Erythroblast (primary cell): ENCODE measurements at regions not wholly inside any gene's neighbourhood (a gene's known extent, or its start where the extent isn't known, plus 50 kb on each side); places are given as distances from the start of the nearest gene placed in this dataset.
"Not testable (repeated sequence)": the region's sequence is repeated elsewhere in the genome, so short reads cannot be mapped to it uniquely, and the experiment has no call there.

Source experiments
- DNase-seq, 2 experiments: peaks; one replicate each; lab custom pipeline; 2025; lab: John Stamatoyannopoulos, UW
- GATA1 ChIP-seq: IDR thresholded peaks from 2 replicates; pipeline ENCODE4 v1.6.1; 2011; ENCODE audit warnings: low read depth, mild to moderate bottlenecking, control low read depth, low read length, moderate library complexity
- POLR2A ChIP-seq: IDR thresholded peaks from 2 replicates; pipeline ENCODE4 v1.6.1; 2011; ENCODE audit warnings: mild to moderate bottlenecking, low read length

GRCh38 chrX:79564362-79564761 is 197.2 kb upstream of the ITM2A start:
- TF ChIP-seq POLR2A (no peak), GATA1 (no peak)
- DNase-seq = no peak

DNA sequence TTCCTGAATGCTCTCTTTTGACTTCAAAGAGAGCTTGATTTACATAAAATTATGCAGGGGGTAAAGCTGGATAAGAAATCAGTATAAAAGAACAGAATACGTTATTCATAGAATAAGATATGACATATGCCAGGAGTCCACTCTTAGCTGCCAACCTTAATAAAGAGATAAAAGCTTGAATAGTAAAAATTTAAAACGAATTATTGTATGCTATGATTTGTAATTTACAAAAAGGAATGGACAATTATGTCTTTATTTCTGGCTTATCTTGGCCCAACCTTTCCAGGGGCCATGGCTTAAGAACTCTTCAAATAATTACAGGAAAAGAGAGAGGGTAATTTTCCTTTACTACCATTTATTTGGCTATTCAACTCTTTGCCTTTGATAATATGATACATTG is 192.2 kb upstream of the ITM2A start:
- no peak for TF ChIP-seq GATA1
- TF ChIP-seq POLR2A = no peak
- DNase-seq = no peak

- no peak for DNase-seq
- no peak for TF ChIP-seq POLR2A
- no peak for TF ChIP-seq GATA1
Observed at GRCh38 chrX:79557212-79557611, 190.1 kb upstream of the ITM2A start.

DNA sequence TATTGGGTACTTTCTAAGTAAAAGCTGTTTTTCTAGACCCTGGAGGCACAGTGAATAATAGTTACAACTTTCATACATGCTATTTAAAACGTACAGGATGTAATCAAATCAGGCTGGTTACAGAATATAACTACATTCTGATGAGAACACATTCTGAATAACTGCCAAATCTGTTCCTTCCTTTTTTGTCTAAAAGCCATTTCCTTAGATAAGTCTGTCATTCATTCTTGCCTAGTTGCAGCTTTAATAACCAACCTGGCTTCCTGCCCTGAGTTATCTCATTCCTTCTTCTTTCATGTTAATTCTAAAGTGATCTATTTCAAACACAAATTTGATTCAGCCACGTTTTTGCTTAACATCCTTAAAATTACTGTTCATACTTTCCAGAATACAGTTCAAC is 189.7 kb upstream of the ITM2A start:
- no peak for TF ChIP-seq POLR2A
- DNase-seq = no peak

DNA sequence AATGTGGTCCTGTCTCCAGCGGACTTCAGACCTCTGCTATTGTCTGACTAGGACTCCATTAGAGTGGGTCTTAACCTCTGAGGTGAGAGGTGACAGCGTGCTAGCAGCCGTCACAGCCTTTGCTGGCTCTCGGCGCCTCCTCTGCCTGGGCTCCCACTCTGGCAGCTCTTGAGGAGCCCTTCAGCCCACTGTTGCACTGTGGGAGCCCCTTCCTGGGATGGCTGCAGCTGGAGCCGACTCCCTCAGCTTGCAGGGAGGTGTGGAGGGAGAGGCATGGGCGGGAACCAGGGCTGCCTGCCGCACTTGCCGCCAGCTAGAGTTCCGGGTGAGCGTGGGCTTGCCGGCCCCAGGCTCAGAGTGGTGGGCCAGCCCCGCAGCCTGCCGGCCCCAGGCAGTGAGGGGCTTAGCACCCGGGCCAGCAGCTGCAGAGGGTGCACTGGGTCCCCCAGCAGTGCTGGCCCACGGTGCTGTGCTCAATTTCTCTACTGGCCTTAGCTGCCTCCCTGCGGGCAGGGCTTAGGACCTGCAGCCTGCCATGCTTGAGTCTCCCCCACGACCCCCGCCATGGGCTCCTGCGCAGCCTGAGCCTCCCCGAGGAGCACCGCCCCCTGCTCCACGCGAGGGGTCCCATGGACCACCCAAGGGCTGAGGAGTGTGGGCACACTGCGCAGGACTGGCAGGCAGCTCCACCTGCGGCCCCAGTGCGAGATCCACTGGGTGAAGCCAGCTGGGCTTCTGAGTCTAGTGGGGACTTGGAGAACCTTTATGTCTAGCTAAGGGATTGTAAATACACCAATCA is 163.4 kb upstream of the ITM2A start:
- TF ChIP-seq GATA1 (no peak), POLR2A (no peak)
- no peak for DNase-seq

GRCh38 chrX:79524642-79525041 is 157.5 kb upstream of the ITM2A start:
- no peak for TF ChIP-seq GATA1
- no peak for TF ChIP-seq POLR2A
- DNase-seq = peak in 1 of 2 experiments; percentile 0

GRCh38 chrX:79515529-79515928 is 148.4 kb upstream of the ITM2A start:
- no peak for DNase-seq
- no peak for TF ChIP-seq GATA1
- no peak for TF ChIP-seq POLR2A

DNA sequence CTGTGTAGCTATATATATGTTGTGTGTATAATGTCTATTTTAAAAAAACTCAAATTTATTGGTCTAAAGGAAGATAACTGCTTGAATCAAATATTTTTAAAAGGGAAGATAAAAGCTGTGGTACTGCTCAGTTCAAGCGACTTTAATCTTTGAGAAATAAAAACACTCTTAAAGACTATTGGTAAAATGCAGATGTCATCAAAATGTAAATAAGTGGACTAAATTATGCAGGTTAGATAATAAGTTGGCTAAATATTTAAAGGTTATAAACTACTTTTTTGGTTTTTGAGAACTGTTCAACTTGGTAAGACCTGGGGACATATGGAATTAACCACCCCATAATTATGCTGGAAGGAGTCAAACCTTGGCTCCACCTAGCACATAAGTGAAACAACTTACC is 144.7 kb upstream of the ITM2A start:
- TF ChIP-seq GATA1 = no peak
- no peak for TF ChIP-seq POLR2A
- DNase-seq = no peak

GRCh38 chrX:79506001-79506400 is 138.9 kb upstream of the ITM2A start:
- no peak for TF ChIP-seq POLR2A
- no peak for TF ChIP-seq GATA1
- no peak for DNase-seq

GRCh38 chrX:79482686-79483085 is 115.6 kb upstream of the ITM2A start:
- no peak for DNase-seq
- TF ChIP-seq GATA1 = no peak
- no peak for TF ChIP-seq POLR2A

DNA sequence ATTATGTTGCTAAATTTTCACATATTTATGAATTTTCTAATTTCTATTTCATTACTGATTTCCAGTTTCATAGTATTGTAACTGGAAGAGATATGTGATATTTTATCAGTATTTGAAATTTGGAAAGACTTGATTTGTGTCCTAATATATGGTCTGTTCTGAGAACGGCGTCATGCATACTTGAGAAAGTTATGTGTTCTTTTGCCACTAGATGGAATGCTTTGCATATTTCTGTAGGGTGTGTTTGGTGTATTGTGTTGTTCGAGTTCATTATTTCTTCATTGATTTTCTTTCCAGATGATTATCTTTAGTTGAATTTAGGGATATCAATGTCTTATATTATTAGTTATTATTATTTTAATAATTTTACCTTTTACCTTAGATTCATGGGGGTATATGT is 110.6 kb upstream of the ITM2A start:
- DNase-seq = no peak
- TF ChIP-seq GATA1 (no peak), POLR2A (no peak)

DNA sequence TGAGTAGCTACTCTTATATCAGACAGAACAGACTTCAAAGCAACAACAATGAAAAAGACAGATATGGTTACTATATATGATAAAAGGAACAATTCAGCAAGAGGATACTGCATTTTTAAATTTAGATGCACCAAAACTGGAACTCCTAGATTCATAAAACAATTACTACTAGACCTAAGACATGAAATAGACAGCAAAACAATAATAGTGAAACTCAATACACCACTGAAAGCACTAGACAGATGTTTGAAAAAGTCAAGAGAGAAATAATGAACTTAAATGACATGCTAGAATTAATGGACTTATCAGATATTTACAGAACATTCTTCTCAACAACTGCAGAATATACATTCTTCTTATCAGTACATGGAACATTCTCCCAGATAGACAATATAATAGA is 99.5 kb upstream of the ITM2A start:
- TF ChIP-seq POLR2A (no peak), GATA1 (no peak)
- DNase-seq = peak in 1 of 2 experiments; percentile 1

DNA sequence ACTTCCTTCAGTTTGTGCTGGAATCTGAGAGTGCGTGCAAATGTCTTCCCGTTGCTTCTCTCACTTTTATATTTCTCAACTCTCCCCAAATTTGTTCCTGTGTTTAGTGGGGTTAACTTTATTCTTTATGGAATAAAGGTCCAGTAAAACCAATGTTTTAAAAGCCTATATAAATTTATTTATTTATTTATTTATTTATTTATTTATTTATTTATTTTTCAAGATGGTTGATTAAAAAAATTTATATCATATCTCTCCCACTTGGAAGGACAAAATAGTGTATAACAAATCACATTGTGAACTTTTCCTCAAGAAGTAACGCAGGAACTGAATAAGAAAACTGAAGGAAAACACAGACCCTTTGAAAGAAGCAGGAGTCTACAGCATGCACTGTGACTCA is 95.3 kb upstream of the ITM2A start:
- DNase-seq = no peak
- TF ChIP-seq GATA1 (no peak), POLR2A (no peak)

DNA sequence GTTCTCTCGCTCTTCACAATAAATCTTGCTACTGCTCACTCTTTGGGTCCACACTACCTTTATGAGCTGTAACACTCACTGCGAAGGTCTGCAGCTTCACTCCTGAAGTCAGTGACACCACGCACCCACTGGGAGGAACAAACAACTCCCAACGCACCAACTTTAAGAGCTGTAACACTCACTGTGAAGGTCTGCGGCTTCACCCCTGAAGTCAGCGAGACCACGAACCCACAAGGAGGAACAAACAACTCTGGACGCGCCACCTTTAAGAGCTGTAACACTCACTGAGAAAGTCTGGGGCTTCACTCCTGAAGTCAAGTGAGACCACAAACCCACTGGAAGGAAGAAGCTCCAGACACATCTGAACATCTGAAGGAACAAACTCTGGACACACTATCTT is 89.5 kb upstream of the ITM2A start:
- DNase-seq = not testable (repeated sequence)

- TF ChIP-seq GATA1 (no peak), POLR2A (no peak)
- DNase-seq = no peak
Observed at GRCh38 chrX:79452881-79453280, 85.7 kb upstream of the ITM2A start.
